Right lobe of liver (tissue), 4 donors: ENCODE measurements at regions not wholly inside any gene's neighbourhood (a gene's known extent, or its start where the extent isn't known, plus 50 kb on each side); places are given as distances from the start of the nearest gene placed in this dataset.

Experiments used
- POLR2A ChIP-seq: fragments of 450-650 bp; IDR thresholded peaks from one replicate; pipeline ENCODE4 v1.6.1; 2017; ENCODE audit warnings: antibody characterized with exemption, mild to moderate bottlenecking
- TF ChIP-seq, protein P1 (sequence below), 4 donors: fragments of 200-600 bp in 3 of 4; fragments of 450-650 bp in 1 of 4; IDR thresholded peaks; one replicate each; pipeline versions ENCODE4 v1.5.1 to v1.8.0; 2016 to 2022; ENCODE audit warnings: antibody characterized with exemption in 4 of 4, mild to moderate bottlenecking in 2 of 4
- donor health status: DM: no; HTN: no; CAD: no.
- donor health status: DM: no; HTN: no; CAD: no.
- donor health status: DM: no; HTN: yes; CAD: no.

DNA sequence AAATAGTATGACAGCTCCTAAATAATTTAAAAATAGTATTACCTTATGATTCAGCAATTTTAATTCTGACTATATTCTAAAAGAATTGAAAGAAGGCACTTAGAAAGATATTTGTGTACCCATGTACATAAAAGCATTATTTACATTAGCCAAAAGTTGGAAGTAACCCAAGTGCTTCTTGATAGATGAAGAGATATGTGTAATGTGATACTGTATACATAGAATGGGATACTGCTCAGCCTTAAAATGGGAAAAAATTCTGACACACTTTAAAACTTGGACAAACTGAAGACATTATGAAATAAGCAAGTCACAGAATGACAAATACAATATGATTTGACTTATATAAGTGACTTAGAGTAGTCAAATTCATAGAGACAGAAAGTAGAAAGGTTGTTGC, 112.2 kb downstream of the IDS start:
- TF ChIP-seq, protein P1, sequence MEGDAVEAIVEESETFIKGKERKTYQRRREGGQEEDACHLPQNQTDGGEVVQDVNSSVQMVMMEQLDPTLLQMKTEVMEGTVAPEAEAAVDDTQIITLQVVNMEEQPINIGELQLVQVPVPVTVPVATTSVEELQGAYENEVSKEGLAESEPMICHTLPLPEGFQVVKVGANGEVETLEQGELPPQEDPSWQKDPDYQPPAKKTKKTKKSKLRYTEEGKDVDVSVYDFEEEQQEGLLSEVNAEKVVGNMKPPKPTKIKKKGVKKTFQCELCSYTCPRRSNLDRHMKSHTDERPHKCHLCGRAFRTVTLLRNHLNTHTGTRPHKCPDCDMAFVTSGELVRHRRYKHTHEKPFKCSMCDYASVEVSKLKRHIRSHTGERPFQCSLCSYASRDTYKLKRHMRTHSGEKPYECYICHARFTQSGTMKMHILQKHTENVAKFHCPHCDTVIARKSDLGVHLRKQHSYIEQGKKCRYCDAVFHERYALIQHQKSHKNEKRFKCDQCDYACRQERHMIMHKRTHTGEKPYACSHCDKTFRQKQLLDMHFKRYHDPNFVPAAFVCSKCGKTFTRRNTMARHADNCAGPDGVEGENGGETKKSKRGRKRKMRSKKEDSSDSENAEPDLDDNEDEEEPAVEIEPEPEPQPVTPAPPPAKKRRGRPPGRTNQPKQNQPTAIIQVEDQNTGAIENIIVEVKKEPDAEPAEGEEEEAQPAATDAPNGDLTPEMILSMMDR (IDR thresholded peaks at IDR 0.05): no peak
- TF ChIP-seq POLR2A: no peak
